GM18868 (cell line): ENCODE measurements at regions not wholly inside any gene's neighbourhood (a gene's known extent, or its start where the extent isn't known, plus 50 kb on each side); places are given as distances from the start of the nearest gene placed in this dataset.

ENCODE experiments used
- ATAC-seq: cut with Tn5 transposase; IDR thresholded peaks from one replicate; pipeline ENCODE4 v1.9.1; 2021; ENCODE audit warnings: mild to moderate bottlenecking, moderate library complexity; ENCODE audit not compliant: unreplicated experiment

- ATAC-seq = peak; percentile 69
Observed at GRCh38 chr18:76686737-76687231, 135.6 kb upstream of the ZNF236 start.

DNA sequence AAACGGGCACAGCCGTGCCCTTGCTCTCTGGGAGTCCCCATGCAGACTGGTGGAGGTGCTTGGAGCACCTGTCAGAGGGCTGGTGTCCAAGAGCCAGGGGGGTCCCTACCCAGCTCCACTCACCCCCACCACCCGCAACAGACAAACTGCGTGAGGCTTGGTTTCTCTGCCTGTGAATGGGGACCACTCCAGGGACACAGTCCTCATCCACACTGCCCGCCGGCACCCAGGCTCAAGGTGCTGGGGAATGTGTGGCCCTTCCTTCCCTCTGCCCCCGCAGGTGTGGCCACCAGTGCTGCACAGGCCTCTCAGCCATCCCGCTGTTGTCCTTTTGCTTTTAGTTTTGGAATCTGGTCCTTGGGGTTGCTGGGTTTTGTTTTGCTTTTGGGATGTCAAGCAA, 136.5 kb upstream of the ZNF236 start:
- no peak for ATAC-seq

- no peak for ATAC-seq
Observed at GRCh38 chr18:76685402-76685801, 137.0 kb upstream of the ZNF236 start.

- no peak for ATAC-seq
Observed at GRCh38 chr18:76684265-76684664, 138.1 kb upstream of the ZNF236 start.

- no peak for ATAC-seq
Observed at GRCh38 chr18:76679945-76680344, 142.4 kb upstream of the ZNF236 start.

- no peak for ATAC-seq
Observed at GRCh38 chr18:76679259-76679658, 143.1 kb upstream of the ZNF236 start.

DNA sequence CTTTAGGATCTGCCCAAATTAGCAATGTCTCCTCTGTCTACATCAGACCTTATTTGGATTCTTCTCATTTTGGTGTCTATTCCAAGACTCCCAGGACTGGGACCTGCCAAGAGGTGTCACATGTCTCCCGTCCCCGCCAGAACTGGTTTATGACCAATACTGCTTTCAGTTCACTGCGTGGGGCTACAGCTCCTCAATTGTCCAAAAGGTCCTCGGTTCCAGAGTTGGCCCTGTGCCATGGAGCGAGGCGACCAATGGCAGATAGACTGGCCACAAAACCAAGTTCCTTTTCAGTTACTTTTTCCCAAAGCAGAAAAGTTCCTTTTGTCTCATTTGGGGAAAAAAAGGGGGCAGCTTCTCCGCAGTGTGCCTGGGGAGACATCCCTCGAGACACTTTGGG, 144.1 kb upstream of the ZNF236 start:
- no peak for ATAC-seq

- ATAC-seq = no peak
Observed at GRCh38 chr18:76674596-76674995, 147.8 kb upstream of the ZNF236 start.

DNA sequence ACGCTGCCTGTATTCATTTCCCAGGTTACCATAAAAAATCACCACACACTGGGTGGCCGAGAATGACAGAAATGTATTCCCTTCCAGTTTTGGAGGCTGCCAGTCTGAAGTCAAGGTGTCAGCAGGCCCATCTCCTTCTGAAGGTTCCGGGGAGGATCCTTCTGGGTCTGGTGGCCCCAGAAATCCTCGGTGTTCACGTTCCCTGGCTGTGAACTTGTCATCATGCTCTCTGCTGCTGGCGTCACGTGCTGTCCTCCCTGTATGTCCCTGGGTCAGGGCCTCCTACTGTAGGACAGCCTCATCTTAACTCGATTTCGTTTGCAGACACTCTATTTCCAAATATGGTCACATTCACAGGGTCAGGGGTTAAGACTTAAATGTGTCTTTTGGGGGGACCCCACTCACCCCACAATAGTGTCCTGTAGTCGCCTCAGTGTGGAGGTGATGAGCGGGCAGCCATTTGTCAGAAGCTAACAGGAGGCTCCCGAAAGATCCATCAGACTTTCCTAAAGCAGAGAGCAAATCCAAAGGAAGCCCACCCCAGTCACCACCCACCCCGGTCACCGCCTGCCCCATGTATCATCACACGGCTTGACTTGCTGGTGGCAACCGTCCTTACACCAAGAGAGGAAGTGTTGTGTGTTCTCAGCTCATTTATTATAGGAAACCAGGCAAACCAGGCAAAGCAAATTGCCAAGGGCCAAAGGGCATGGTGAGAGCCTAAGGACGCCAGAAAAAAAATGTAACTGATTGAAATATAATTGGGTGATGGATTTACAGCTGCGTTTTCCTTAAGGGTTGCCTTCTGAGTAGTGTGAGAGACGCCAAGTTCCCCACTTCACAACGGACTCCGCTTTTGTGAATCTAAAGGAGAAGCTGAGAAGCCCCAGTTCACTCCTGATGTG, 148.8 kb upstream of the ZNF236 start:
- no peak for ATAC-seq

- no peak for ATAC-seq
Observed at GRCh38 chr18:76672627-76673026, 149.7 kb upstream of the ZNF236 start.

DNA sequence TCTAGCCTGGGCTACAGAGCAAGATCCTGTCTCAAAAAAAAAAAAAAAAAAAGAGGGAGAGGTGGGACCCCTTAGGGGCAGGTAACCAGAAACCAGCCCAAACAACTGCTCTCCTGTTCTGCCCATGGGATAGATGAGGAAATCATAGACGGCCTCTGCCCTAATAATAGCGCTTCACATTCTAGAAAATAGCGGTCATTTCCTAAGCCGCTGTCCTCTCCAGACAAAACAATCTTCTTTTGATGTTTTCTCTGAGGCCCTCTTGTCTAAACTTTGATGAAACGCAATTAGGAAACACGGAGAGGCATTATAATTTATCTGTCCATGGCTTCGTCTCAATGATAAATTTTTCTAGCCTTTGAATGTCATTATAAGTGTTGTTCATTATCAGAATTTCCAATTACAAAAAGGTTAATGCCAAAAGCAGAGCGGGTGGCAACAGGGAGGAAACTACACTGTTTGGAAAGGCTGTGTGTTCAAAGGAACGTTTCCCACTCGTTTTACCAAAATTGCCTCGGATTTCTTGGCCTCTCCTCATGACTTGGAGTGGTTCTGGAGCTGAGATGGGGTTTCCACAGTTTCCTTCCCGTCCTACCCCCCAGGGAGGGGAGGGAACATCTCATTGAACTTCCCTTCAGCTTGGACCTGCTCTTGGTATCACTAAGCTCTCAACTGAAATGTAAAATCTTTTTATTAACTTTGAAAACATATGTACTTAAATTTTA, 151.6 kb upstream of the ZNF236 start:
- no peak for ATAC-seq

DNA sequence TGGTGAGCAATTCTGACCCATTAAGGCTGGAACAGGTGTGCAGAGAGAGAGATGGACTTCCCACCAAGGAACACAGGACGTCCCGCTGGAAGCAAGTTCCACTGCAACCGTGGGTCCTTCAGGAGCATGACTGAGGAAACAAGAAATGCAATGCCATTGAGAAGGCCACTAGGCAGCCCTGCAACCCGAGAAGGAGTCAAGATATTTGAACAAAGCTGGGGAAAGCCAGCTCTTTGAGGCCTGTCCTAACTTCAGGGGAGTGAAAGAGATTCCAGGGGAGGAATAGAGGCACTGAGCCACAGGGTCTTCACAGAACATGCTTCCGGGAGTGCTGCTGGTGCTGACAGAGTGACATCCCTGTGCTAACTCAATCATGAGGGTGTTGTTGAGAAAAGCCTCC, 153.8 kb upstream of the ZNF236 start:
- ATAC-seq = no peak

GRCh38 chr18:76668119-76668518, 154.2 kb upstream of the ZNF236 start:
- ATAC-seq = no peak

DNA sequence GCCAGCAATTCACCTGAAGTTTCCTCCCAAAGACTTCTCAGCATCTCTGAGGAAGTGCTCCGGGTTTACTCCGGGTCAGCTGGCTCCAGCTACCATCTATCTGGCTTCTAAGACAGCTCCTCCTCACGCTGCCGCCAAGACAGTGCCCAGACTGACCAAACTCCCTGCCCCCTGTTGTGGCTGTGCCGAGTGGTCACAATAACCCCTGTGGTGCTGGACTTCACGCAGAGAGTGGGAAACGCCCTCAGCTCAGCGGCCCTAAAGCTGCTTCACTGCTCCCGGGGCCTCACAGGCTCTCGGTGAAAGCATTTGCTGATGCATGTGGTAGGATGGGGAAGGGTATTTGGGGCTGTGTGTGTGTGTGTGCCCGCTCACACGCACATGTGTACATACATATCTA, 154.8 kb upstream of the ZNF236 start:
- ATAC-seq = no peak

DNA sequence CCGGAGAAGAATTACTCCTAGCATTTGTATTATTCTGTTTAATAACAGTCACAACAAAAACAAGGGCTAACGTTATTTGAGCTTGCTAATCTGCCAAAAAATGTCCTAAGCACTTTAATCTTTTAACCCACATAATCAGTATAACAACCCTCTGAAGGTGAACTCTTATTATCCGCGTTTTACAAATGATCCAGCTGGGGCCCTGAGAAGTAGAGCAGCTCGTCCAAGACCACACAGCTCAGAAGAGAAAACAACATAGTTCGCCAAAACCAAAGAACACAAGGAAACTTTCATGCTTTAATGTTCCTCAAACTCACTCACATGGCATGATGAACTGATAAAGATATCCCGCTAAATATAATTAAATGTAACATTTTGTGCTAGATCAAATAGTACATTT, 159.7 kb upstream of the ZNF236 start:
- no peak for ATAC-seq

- no peak for ATAC-seq
Observed at GRCh38 chr18:76660571-76661192, 161.7 kb upstream of the ZNF236 start.

DNA sequence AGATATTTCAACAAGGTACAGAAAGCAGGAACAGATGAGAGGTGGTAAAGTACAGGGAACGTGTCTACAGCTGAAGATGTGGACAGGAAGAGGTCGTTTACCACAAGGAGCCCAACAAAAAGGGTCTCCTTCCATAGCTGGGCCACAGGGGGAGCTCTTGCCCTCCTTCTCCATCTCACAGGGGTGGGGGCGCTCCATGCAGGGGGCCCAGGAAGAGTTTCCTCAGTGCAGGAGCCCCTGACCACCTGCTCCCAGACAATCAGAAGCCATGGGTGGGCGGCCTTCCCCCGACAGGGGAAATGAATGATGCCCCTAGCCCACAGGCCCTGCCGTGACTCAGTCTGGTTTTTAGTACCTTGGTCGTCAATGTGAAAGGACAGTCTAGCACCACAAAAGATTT, 163.6 kb upstream of the ZNF516 start:
- peak; percentile 88 for ATAC-seq

DNA sequence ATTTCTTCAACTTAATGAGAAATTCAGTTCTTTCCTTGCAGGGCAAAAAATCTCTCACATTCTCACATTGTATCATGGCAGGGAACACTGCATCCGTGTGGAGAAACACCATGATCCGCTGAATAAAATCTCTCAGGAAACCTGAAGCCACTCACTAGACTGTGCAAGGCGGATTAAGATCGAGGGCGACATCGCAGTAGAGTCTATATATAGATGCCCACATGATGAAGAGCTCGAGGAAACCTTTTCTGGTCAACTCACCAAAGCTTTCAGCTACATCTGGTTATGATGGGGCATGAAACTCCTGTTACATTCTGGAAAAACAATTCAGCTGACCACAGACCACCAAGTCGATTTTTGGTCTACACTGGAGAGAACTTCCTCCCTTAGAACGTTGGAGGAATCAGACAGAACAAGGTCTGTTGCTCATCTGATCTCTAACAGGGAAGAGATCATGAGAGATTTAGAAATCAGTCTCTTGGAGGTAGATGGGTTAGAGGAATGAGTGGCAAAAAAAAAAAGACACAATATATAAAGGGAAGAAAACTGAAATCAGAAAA, 162.9 kb upstream of the ZNF516 start:
- ATAC-seq = no peak

DNA sequence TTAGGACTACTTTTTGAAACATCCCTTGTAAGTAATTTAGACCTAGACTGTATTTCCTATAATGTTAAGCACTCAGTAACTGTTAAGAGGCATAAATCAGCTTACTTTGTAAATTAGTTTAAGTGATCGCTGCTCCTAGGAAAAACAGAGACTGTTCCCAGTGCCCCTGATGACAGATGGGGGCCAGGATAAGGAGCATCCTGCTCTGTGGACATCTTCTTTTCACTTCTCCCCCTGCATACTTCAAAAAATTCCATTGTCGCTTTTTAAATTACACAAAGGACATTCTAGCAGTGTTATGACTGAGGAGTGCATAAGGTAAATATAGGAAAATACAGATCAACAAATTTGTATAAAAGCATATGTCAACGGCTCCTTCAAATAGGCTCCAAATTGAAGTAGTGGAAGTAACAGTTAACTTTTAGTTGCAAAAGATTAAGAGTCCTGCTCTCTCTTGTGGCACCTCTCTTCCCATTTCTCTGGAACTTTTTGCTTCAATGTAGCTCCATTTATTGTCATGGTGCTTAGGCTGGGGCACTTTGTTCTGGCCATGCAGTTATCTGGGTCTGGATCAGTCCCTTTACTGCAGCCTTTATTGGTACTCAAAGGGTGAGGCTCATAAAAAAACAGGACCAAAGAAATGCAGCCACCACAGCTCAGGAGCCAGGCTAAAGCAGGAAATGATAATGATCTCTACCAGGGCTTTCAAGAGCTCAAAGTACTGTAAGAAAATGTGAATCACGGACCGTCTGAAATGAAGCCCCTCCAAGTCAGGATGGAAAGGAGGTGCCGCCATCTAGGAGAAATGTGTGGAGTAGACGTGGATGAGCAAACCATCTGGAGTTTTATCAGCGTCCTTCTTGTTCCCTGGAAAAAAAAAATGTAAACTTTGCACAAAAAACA, 162.1 kb upstream of the ZNF516 start:
- ATAC-seq = no peak

GRCh38 chr18:76654577-76654976, 159.5 kb upstream of the ZNF516 start:
- ATAC-seq = no peak
